Activated T-cell treated with anti-CD3 and anti-CD28 coated beads for 4 hours (primary cell): ENCODE measurements at regions not wholly inside any gene's neighbourhood (a gene's known extent, or its start where the extent isn't known, plus 50 kb on each side); places are given as distances from the start of the nearest gene placed in this dataset.
"Not testable (repeated sequence)": the region's sequence is repeated elsewhere in the genome, so short reads cannot be mapped to it uniquely, and the experiment has no call there.

Experiments used
- DNase-seq: peaks from one replicate; pipeline ENCODE4 v3.0.0-alpha.2; 2020

GRCh38 chr12:13339538-13339937, 143.0 kb downstream of the EMP1 start:
- no peak for DNase-seq

DNA sequence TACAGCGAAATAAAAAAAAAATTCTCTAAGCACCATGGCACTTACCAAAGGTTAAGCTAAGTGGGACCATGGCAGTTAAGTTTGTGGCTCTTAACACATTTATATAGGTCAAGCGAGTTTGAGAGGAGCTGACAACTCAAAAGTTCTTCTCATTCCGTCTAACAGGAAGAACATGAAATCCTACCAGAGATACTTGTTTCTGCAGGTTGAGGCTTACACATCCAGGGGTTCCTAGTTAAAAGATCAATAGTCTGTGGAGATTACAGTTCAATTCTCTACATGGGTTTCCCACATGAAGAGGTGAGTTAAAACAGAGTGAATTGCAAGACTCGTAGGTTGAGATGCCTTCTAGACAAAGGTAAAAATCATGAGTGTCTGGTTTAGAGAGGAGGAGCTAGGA, 142.6 kb downstream of the EMP1 start:
- no peak for DNase-seq

DNA sequence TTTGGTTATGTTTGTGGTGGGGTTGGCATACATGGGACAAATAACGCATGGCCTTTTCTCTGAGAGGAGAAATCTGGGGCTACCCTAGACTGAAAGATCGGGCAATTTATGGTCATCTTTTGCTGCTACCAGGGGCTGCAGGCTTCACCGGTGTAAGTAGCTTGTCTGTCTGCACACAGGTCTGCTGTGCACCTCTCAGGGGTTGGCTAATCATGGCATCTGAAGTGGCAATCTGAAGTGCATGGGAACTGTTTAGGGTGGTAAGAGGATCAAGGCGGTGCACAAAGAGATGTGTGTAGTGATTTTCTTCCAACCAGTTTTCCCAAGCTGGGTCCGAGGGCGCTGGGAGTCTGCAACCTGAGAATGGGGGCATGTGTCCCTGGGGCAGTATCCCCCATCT, 141.3 kb downstream of the EMP1 start:
- DNase-seq: no peak

DNA sequence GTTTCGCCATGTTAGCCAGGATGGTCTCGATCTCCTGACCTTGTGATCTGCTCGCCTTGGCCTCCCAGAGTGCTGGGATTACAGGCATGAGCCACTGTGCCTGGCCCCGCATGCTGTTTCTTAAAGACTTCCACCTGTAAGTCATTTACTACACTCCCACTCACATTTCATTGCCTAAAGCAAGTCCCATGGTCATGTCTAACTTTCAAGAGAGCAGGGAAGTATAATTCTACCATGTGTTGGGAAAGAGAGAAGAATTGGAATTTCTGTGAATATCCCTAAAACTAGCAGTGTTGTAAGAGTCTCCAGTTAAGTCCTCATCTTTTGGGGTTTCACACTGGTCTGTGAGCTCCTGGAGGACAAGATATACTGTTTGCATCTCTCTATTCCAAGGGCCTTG, 139.7 kb downstream of the EMP1 start:
- DNase-seq: no peak

GRCh38 chr12:13328535-13328934, 132.0 kb downstream of the EMP1 start:
- DNase-seq: no peak

- DNase-seq: no peak
These were observed 129.6 kb downstream of the EMP1 start for GRCh38 chr12:13326076-13326475.

GRCh38 chr12:13325037-13325436, 128.5 kb downstream of the EMP1 start:
- DNase-seq: not testable (repeated sequence)

- DNase-seq: no peak
These were observed 121.9 kb downstream of the EMP1 start for GRCh38 chr12:13318231-13319015.

GRCh38 chr12:13316587-13317246, 120.2 kb downstream of the EMP1 start:
- no peak for DNase-seq

DNA sequence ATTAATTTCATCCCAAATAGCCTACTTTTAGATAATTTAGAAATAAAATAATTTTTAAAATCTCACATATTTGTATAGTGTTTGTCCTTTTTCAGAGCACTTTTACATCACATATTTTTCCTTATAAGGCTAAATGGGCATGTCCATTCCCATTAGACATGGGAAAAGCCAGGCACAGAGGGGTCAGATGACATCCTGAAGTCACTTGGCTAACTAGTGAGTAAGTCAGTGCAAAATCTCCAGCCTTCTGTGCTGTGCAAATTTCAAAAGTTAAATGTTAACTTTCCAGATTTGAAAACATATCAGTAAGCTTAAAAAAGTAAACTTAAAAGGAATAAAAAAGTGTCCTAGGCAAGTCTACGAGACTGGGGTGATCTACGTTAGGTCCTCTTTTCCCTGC, 117.4 kb downstream of the EMP1 start:
- no peak for DNase-seq

GRCh38 chr12:13311551-13311950, 115.0 kb downstream of the EMP1 start:
- no peak for DNase-seq

- no peak for DNase-seq
These were observed 110.8 kb downstream of the EMP1 start for GRCh38 chr12:13307143-13307816.

GRCh38 chr12:13304924-13305323, 108.4 kb downstream of the EMP1 start:
- DNase-seq: no peak

DNA sequence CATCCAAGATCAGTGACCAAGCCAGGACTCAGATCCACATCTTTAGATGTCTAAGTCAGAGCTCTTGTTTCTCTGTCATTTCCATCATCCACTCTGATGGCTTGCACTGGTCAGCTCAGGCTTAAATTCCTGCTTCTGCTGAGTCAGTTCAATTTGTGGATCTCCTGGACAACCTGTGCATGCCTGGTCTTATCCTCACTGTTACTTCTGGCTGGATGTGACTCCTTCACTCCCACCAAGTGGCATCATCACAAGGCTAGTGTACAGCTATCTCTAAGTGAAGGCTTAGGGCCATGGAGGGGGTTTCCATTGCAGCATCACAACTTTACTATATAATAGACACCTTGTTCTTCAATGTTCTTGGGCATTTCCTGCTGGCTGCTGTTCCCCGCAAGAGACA, 102.9 kb downstream of the EMP1 start:
- DNase-seq: no peak

DNA sequence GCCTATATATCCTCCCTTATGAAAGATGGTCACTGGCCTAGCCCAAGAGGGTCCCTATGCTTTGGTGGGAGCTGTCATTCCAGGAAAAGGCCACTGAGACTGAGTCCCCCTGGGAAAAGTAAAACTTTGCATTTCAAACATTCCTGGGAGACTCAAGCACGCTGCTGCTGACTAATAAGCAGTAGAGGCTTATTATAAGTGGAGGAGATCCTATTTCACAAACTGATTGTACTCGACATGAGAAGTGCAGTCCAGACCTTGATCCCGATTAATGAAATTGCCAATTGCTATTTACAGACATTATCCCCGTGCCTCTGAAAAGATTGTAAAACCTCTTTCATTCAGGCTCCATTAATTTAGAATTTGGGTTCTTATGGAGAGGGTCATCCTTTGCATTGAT, 96.6 kb downstream of the EMP1 start:
- DNase-seq: no peak

DNA sequence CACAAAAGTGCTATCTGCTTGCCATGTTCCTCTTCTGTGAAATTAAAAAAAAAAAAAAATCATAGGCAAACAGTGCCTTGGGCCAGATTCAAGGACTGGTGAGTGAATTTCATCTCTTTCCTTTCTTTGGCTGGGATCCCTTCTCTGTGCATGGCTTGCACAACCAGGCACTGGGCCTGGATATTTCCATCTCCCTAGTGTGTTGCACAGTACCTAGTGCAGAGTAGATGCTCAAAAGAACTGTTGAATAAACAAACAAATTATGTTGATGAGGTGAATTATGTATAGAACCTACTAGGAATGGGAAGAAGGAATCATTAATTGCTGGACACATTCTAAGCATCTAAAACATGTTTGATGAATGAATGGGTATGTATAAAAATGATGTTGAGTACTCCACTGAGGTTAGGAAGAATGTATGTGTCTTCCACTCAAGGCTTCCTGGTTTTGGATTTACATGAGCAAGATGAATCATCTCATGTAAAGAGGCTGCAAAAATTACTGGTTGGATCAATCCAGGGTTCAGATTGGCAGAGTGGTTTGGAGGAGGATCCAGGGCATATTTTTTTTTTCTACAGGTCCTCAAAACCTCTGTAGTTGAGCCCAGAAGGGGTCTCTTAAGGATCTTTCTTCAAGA, 93.2 kb downstream of the EMP1 start:
- DNase-seq: no peak

- DNase-seq: no peak
These were observed 92.6 kb downstream of the EMP1 start for GRCh38 chr12:13288937-13289652.

GRCh38 chr12:13288501-13288900, 92.0 kb downstream of the EMP1 start:
- no peak for DNase-seq

DNA sequence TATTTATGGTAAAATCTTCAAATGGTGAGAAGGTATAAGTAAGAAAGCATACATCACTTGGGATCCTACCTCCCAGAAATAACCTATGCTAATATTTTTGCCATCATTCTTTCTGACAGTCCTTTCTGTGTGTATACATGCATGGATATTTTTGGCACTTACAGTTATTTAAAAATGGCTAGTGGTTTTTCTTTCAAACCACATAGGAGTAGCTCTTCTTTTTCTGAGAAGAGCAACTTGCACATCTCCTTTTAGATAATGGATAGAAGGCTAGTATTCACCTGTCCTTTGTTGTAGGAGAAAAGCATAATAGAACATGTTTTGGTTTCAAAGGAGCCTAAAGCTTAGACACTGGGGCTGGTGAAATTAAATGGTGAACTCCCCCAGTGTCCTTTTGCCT, 87.3 kb downstream of the EMP1 start:
- no peak for DNase-seq

DNA sequence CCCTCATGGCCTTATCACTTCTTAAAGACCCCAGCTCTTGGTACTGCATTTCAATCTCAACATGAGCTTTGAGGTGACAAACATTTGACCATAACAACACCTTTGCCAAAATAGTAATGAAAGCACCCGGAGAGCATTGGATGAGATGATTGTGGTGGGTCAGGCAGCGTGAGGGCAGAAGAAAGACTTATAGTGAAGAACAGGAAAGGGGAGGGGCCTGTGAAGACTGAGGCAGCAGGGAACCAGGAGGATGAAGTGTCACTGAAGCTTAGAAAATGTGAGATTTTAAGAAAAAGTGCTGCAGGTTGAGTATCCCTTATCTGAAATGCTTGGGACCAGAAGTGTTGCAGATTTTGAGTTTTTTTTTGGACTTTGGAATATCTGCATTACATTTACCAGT, 86.3 kb downstream of the EMP1 start:
- no peak for DNase-seq

GRCh38 chr12:13278249-13278787, 81.8 kb downstream of the EMP1 start:
- peak; percentile 34 for DNase-seq

GRCh38 chr12:13277293-13277692, 80.8 kb downstream of the EMP1 start:
- DNase-seq: no peak
